NT2/D1 (cell line): ENCODE measurements at regions not wholly inside any gene's neighbourhood (a gene's known extent, or its start where the extent isn't known, plus 50 kb on each side); places are given as distances from the start of the nearest gene placed in this dataset.
"Not testable (repeated sequence)": the region's sequence is repeated elsewhere in the genome, so short reads cannot be mapped to it uniquely, and the experiment has no call there.

Source experiments
- DNase-seq: peaks from one replicate; pipeline ENCODE4 v3.0.0-alpha.2; 2011; ENCODE audit warnings: low read depth, low spot score
- H3K27me3 ChIP-seq: 2 replicates; pipeline ENCODE4 v1.6.0; 2011; ENCODE audit warnings: mild to moderate bottlenecking; ENCODE audit not compliant: insufficient read length, insufficient read depth
- H3K36me3 ChIP-seq: 2 replicates; pipeline ENCODE4 v1.6.1; 2011; ENCODE audit warnings: mild to moderate bottlenecking, low read length, mixed read lengths; ENCODE audit not compliant: insufficient read depth, insufficient read length
- H3K4me1 ChIP-seq: 2 replicates; pipeline ENCODE4 v1.5.1; 2011; ENCODE audit not compliant: insufficient read depth, insufficient read length
- H3K4me3 ChIP-seq: 2 replicates; pipeline ENCODE4 v1.5.1; 2011; ENCODE audit warnings: low read depth; ENCODE audit not compliant: insufficient read length
- H3K9ac ChIP-seq: 2 replicates; pipeline ENCODE4 v1.6.0; 2011; ENCODE audit warnings: low read depth; ENCODE audit not compliant: insufficient read length
- H3K9me3 ChIP-seq: 2 replicates; pipeline ENCODE4 v1.5.1; 2011; ENCODE audit warnings: mild to moderate bottlenecking, low read length; ENCODE audit not compliant: insufficient read depth
- SUZ12 ChIP-seq: IDR thresholded peaks from 2 replicates; pipeline ENCODE4 v1.6.1; 2011; ENCODE audit not compliant: insufficient read length, insufficient read depth; ENCODE audit errors: extremely low read depth
- YY1 ChIP-seq: IDR thresholded peaks from 2 replicates; pipeline ENCODE4 v1.6.1; 2011; ENCODE audit not compliant: insufficient read length, insufficient read depth
- ZNF274 ChIP-seq: IDR thresholded peaks from 2 replicates; pipeline ENCODE4 v1.6.1; 2011; ENCODE audit warnings: mild to moderate bottlenecking, low read depth, low read length

DNA sequence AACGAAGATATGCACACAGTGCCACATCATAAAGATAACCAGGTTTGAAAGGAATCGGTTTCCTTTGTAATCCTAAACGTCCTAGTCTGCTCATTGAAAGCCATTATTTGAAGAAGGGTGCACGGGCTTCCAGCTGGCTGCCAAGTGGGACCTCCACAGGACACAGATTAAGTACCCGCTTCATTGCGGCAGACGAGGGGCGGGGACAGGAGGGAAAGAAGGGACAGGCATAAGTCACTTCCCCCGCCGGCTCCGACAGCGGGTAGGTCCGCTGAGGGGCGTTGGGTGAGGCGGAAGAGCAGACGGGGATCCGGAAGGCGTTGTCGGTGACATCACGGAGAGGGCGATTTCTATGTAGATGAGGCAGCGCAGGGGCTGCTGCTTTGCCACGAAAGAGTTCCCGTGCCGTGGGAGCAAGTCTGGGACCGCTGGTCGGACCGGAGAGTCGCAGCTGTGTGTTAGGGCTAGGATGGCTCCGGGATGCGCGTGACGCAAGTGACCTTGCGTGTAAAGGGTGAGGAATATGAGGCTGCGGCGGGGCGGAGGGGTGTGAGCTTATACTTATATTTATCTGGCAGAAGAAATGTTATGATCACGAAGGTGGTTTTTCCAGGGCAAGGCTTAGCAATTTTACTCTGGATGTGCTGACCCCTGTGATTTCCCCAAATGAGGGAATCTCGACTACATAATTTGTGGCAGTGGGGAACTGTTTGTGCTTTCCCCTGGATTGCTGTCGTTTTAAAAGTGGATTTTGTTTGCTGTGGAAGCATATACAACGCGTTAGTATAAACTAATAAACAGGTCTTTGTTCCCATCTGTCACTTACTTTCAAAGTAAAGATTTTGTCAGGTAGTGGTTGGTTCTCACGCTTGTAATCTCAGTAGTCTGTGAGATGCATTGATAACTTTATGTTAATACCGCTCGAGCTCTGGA is 80.7 kb downstream of the PPIAL4G start:
- H3K9ac ChIP-seq: peak overlapping the region; percentile 87
- peak overlapping the region; percentile 60 for H3K4me3 ChIP-seq
- H3K9me3 ChIP-seq, H3K27me3 ChIP-seq, H3K4me1 ChIP-seq, H3K36me3 ChIP-seq: not testable (repeated sequence)
- DNase-seq: peak; percentile 77

GRCh38 chr1:148397516-148397915 is 85.6 kb downstream of the PPIAL4G start:
- H3K27me3 ChIP-seq, DNase-seq, H3K9ac ChIP-seq, H3K4me1 ChIP-seq, H3K9me3 ChIP-seq, H3K36me3 ChIP-seq, H3K4me3 ChIP-seq: not testable (repeated sequence)

GRCh38 chr1:148392505-148392904 is 90.6 kb downstream of the PPIAL4G start:
- H3K4me1 ChIP-seq, H3K4me3 ChIP-seq, H3K9me3 ChIP-seq, H3K9ac ChIP-seq, DNase-seq, H3K27me3 ChIP-seq, H3K36me3 ChIP-seq: not testable (repeated sequence)

GRCh38 chr1:148391323-148391722 is 91.8 kb downstream of the PPIAL4G start:
- H3K36me3 ChIP-seq, H3K4me3 ChIP-seq, H3K9me3 ChIP-seq, H3K4me1 ChIP-seq, H3K9ac ChIP-seq, DNase-seq, H3K27me3 ChIP-seq: not testable (repeated sequence)

GRCh38 chr1:148389027-148389339 is 94.1 kb downstream of the PPIAL4G start:
- H3K4me3 ChIP-seq: no peak overlapping the region
- TF ChIP-seq SUZ12: no peak
- TF ChIP-seq ZNF274: no peak
- no peak for TF ChIP-seq YY1
- H3K9me3 ChIP-seq: no peaks in the 10 kb centered on the region
- no peaks in the 10 kb centered on the region for H3K36me3 ChIP-seq
- DNase-seq: no peak
- H3K27me3 ChIP-seq: no peaks in the 10 kb centered on the region
- H3K4me1 ChIP-seq: no peaks in the 10 kb centered on the region
- H3K9ac ChIP-seq: no peak overlapping the region

- H3K4me3 ChIP-seq: no peak overlapping the region
- TF ChIP-seq YY1: no peak
- no peak for TF ChIP-seq ZNF274
- no peak for TF ChIP-seq SUZ12
- H3K4me1 ChIP-seq: no peaks in the 10 kb centered on the region
- peak; percentile 90 for DNase-seq
- H3K9me3 ChIP-seq: no peaks in the 10 kb centered on the region
- H3K27me3 ChIP-seq: no peaks in the 10 kb centered on the region
- no peaks in the 10 kb centered on the region for H3K36me3 ChIP-seq
- no peak overlapping the region for H3K9ac ChIP-seq
Measured at GRCh38 chr1:148388260-148389026, 94.7 kb downstream of the PPIAL4G start.

- not testable (repeated sequence) for H3K4me1 ChIP-seq, H3K9ac ChIP-seq, DNase-seq, H3K27me3 ChIP-seq, H3K9me3 ChIP-seq, H3K4me3 ChIP-seq, H3K36me3 ChIP-seq
Measured at GRCh38 chr1:148387949-148388259, 95.2 kb downstream of the PPIAL4G start.

DNA sequence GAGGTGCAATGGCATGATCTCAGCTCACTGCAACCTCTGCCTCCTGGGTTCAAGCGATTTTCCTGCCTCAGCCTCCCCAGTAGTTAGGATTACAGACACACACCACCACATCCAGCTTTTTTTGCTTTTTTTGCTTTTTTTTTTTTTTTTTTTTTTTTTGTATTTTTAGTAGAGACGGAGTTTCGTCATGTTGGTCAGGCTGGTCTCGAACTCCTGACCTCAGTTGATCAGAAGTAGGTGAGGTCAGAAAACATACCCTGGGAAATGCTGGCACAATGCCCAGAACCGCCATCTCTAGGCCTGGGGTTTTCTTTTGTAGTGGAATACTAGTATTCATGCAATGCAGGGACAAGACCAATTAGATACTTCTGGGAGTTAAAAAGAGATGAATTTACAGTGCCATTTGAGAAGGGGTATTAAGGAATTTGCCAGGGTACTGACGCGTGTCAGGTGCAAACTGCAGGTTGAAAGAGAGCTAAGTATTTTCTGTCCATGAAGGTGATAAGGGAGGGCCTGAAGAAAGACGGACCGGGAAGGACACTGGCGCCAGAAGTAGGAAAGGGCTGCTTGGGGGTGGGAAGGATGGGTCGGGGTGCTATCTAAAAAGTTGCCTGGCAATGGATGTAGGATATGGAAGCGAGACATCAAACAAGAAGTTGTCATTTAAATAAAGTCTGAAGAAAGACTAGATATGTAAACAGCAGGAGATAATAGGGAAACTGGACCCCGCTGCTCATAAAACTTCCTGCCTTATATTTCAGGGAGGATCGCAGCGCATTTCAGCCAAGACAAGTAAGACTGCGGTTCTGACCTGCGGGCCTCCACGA is 95.8 kb downstream of the PPIAL4G start:
- DNase-seq, H3K4me3 ChIP-seq, H3K4me1 ChIP-seq, H3K9me3 ChIP-seq, H3K36me3 ChIP-seq, H3K9ac ChIP-seq, H3K27me3 ChIP-seq: not testable (repeated sequence)
